GM18951 (cell line): ENCODE measurements at regions not wholly inside any gene's neighbourhood (a gene's known extent, or its start where the extent isn't known, plus 50 kb on each side); places are given as distances from the start of the nearest gene placed in this dataset.

Source experiments
- POLR2A ChIP-seq: IDR thresholded peaks from 4 replicates; pipeline ENCODE4 v1.6.1; 2011; ENCODE audit warnings: mild to moderate bottlenecking; ENCODE audit not compliant: insufficient read length, insufficient read depth; ENCODE audit errors: extremely low read depth
- in situ Hi-C: fragments of 300-500 bp; cut with MboI; formaldehyde crosslinking; loops from one replicate; pipeline ENCODE4 v1.12.0; 2022; ENCODE audit warnings: low sequenced_read_pairs, mixed read lengths, inconsistent platforms; ENCODE audit not compliant: unreplicated experiment

- TF ChIP-seq POLR2A = no peak
- in situ Hi-C loops = no loop called here
Observed at GRCh38 chr5:153390569-153390968, 99.9 kb upstream of the GRIA1 start.

DNA sequence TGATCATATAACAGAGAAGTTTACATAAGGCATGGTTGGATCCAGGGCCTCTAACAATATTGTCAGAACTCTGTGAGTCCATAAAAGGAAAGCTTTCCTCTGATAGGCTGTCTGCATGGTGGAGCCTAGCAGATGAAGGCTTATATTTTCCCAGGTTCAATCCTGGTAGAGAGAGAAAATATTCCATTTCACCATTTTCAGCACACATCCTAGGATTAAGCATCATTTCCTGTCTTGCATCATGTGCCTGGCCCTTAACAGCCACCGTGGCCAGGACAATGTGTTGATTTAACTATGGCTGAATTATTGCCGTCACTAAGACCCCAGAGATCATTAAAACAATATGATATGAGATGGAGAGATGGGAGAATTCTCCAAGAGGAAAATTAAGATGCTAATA, 90.9 kb upstream of the GRIA1 start:
- in situ Hi-C loops = no loop called here
- no peak for TF ChIP-seq POLR2A

- in situ Hi-C loops = no loop called here
- TF ChIP-seq POLR2A = no peak
Observed at GRCh38 chr5:153400931-153401330, 89.5 kb upstream of the GRIA1 start.

- no peak for TF ChIP-seq POLR2A
- in situ Hi-C loops = no loop called here
Observed at GRCh38 chr5:153402550-153402949, 87.9 kb upstream of the GRIA1 start.

DNA sequence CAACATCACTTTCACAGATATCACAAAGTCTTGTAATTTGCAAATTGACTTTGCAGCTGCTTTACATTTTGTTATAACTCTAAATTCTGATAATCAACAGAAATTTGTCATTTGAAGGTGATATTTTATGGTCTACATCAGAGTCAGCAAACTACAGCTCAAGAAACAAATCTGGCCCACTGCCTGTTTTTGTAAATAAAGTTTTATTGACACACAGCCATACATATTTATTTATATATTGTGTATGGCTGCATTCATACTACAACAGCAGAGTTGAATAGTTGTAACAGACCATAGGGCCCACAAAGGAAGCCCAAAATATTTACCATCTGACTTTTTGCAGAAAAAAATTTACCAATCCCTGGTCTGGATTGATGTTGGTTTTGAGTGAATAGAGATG, 87.0 kb upstream of the GRIA1 start:
- no peak for TF ChIP-seq POLR2A

GRCh38 chr5:153404747-153405146, 85.7 kb upstream of the GRIA1 start:
- in situ Hi-C loops = no loop called here
- no peak for TF ChIP-seq POLR2A

More for the DNA sequence above, 87.0 kb upstream of the GRIA1 start:
- in situ Hi-C loops = no loop called here

- TF ChIP-seq POLR2A = no peak
- in situ Hi-C loops = no loop called here
Observed at GRCh38 chr5:153421676-153422075, 68.8 kb upstream of the GRIA1 start.

- in situ Hi-C loops = no loop called here
- TF ChIP-seq POLR2A = no peak
Observed at GRCh38 chr5:153425914-153426313, 64.6 kb upstream of the GRIA1 start.

GRCh38 chr5:153429761-153430380, 60.6 kb upstream of the GRIA1 start:
- TF ChIP-seq POLR2A = no peak
- in situ Hi-C loops = no loop called here

- no peak for TF ChIP-seq POLR2A
- in situ Hi-C loops = no loop called here
Observed at GRCh38 chr5:153432583-153432982, 57.9 kb upstream of the GRIA1 start.

GRCh38 chr5:153437251-153437650, 53.2 kb upstream of the GRIA1 start:
- no peak for TF ChIP-seq POLR2A
- in situ Hi-C loops = no loop called here

DNA sequence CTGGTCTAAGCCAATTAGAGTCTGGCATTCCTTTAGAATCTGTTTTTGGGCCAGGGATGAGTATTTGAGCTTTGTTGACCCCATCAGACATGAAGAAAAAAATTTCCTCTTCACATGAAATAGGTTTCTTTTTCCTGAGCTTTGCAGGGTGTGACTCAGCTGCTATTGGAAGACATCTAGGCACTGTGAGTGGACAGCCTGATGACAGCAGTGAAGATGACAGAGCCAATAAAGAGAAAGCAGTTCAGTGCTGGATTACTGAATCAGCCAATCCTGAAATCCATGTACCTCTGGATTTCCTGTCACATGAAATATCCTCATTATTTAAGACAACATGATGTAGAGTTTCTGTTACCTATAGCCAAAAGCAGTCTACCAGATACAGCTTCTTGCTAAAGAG, 51.3 kb upstream of the GRIA1 start:
- no peak for TF ChIP-seq POLR2A
- in situ Hi-C loops = no loop called here
